ENCODE measurements at regions not wholly inside any gene's neighbourhood (a gene's known extent, or its start where the extent isn't known, plus 50 kb on each side); places are given as distances from the start of the nearest gene placed in this dataset.

DNA sequence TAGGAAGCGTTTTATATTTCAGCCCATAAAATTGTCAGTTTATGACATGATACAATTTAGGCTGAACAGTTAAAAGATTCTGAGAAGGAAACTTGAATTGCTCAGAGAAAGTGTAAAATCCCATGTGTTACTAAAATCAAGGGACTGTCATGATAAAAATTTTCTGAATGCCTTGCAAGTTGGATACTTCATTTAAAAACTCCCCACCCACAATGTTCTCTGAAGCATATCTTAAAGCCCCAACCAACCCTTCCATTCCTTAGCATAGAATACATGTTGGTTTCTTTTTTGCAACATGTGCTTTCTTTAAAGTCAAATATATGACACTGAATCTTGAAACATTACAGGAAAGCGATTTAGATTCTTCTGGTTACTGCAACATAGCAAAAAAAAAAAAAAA is 97.4 kb downstream of the MRPL39 start:
- no peaks in the 10 kb centered on the region for H3K79me2 ChIP-seq (ENCODE audit: control insufficient read depth, insufficient read depth, low read length)
- H3K9ac ChIP-seq (replicated peaks; ENCODE audit: extremely low read depth, insufficient read depth, low read length) = no peak overlapping the region
- H3K4me2 ChIP-seq (ENCODE audit: insufficient read depth, low read length) = no peak overlapping the region
- no peaks in the 10 kb centered on the region for H3K9me3 ChIP-seq (replicated peaks; ENCODE audit: control insufficient read depth, insufficient read depth, low read length)
- no peaks in the 10 kb centered on the region for H3K9me1 ChIP-seq (replicated peaks; ENCODE audit: control insufficient read depth, extremely low read depth, insufficient read depth, low read length)
- no peak overlapping the region for H3K4me3 ChIP-seq (replicated peaks in 1 of 3; ENCODE audit: insufficient read depth in 1 of 3, low read depth in 1 of 3, low read length in 3 of 3)
- ChIA-PET POLR2A (no interaction called here), CTCF (no interaction called here)
- H2AFZ ChIP-seq (ENCODE audit: low read depth, low read length) = no peak overlapping the region
- no peaks in the 10 kb centered on the region for H3K36me3 ChIP-seq (ENCODE audit: control insufficient read depth in 2 of 2, extremely low read depth in 1 of 2, insufficient read depth in 2 of 2, low read length in 2 of 2)
- H4K20me1 ChIP-seq (replicated peaks; ENCODE audit: control insufficient read depth, extremely low read depth, insufficient read depth, low read length) = no peaks in the 10 kb centered on the region
- TF ChIP-seq FOS (IDR thresholded peaks at IDR 0.05; ENCODE audit: borderline replicate concordance, insufficient read depth, low read length) (no peak), POLR2A (IDR thresholded peaks at IDR 0.05; ENCODE audit: low read depth, low read length) (no peak), JUN (IDR thresholded peaks at IDR 0.05; ENCODE audit: borderline replicate concordance, insufficient read depth, insufficient read length, low read depth) (no peak), GATA2 (IDR thresholded peaks at IDR 0.05; ENCODE audit: insufficient read depth, insufficient read length, low read depth, low read length) (no peak), MYC (IDR thresholded peaks at IDR 0.05; ENCODE audit: low read depth, low read length) (no peak)
- TF ChIP-seq, protein P1, sequence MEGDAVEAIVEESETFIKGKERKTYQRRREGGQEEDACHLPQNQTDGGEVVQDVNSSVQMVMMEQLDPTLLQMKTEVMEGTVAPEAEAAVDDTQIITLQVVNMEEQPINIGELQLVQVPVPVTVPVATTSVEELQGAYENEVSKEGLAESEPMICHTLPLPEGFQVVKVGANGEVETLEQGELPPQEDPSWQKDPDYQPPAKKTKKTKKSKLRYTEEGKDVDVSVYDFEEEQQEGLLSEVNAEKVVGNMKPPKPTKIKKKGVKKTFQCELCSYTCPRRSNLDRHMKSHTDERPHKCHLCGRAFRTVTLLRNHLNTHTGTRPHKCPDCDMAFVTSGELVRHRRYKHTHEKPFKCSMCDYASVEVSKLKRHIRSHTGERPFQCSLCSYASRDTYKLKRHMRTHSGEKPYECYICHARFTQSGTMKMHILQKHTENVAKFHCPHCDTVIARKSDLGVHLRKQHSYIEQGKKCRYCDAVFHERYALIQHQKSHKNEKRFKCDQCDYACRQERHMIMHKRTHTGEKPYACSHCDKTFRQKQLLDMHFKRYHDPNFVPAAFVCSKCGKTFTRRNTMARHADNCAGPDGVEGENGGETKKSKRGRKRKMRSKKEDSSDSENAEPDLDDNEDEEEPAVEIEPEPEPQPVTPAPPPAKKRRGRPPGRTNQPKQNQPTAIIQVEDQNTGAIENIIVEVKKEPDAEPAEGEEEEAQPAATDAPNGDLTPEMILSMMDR (IDR thresholded peaks at IDR 0.05; ENCODE audit: extremely low read depth in 1 of 2, insufficient read depth in 1 of 2, low read depth in 1 of 2, low read length in 2 of 2) = no peak
- TF ChIP-seq, protein P2, sequence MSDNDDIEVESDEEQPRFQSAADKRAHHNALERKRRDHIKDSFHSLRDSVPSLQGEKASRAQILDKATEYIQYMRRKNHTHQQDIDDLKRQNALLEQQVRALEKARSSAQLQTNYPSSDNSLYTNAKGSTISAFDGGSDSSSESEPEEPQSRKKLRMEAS (IDR thresholded peaks at IDR 0.05; ENCODE audit: insufficient read depth, insufficient read length) = no peak
- FAIRE-seq (no peak), DNase-seq (ENCODE audit: low read depth, low spot score) (no peak)
- BruUV-seq (replicated peaks) = no TSS peak
- H3K27me3 ChIP-seq (ENCODE audit: control insufficient read depth in 2 of 2, insufficient read depth in 2 of 2, low read length in 2 of 2) = no peaks in the 10 kb centered on the region
- H3K4me1 ChIP-seq (ENCODE audit: control insufficient read depth, extremely low read depth, insufficient read depth, low read length) = no peaks in the 10 kb centered on the region
- intact Hi-C loops (cut with micrococcal nuclease) = no loop called here
- dilution Hi-C loops (cut with MboI; ENCODE audit: extremely low pct_ligation_motif_present, low sequenced_read_pairs) = no loop called here
- H3K27ac ChIP-seq (ENCODE audit: insufficient read depth, low read depth, low read length) = no peak overlapping the region

Measured in endothelial cell of umbilical vein (primary cell).